GM18505 (cell line): ENCODE measurements at regions not wholly inside any gene's neighbourhood (a gene's known extent, or its start where the extent isn't known, plus 50 kb on each side); places are given as distances from the start of the nearest gene placed in this dataset.

Experiments
- ATAC-seq: cut with Tn5 transposase; IDR thresholded peaks from one replicate; pipeline ENCODE4 v1.9.1; 2021; ENCODE audit not compliant: unreplicated experiment
- POLR2A ChIP-seq: IDR thresholded peaks from 4 replicates; pipeline ENCODE4 v1.6.1; 2011; ENCODE audit warnings: borderline replicate concordance; ENCODE audit not compliant: insufficient read depth, insufficient read length; ENCODE audit errors: extremely low read depth

DNA sequence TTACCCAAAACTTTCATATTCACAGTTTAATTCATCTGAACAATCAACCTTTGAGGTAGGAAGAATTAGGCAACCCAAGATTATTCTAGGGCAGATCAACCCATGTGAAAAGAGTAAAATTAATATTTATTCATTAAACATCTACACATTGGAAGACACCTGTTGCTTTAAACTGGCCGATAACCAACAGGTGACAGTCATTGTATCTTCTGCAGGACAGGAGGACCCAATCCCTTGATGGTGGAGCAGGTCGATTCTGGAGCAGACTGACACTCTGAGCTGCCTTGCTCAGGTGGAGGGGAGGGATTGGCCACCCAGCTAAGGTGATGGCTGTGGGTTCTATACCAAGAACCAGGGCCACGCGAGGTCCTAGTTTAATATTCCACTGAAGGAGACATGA, 230.3 kb downstream of the OSR1 start:
- ATAC-seq = no peak
- no peak for TF ChIP-seq POLR2A

DNA sequence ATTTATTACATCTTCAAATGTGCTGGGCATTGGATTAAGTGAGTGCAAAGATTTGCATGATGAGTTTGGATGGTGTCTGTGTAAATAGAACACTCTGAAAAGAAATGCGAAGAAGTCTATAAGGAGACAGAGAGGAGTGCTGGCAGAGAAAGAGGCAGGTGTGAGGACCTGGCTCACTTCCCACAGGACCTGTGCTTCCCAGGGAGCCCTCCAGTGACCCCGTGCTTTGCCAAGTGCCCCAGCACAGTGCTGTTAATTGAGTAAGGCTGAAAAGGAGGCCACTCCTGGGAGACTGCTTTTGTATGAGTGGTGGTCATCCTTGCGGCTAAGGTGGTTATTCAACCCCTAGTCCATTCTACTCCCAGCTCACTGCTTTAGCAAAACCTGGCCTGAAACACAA, 230.8 kb downstream of the OSR1 start:
- no peak for ATAC-seq
- no peak for TF ChIP-seq POLR2A

DNA sequence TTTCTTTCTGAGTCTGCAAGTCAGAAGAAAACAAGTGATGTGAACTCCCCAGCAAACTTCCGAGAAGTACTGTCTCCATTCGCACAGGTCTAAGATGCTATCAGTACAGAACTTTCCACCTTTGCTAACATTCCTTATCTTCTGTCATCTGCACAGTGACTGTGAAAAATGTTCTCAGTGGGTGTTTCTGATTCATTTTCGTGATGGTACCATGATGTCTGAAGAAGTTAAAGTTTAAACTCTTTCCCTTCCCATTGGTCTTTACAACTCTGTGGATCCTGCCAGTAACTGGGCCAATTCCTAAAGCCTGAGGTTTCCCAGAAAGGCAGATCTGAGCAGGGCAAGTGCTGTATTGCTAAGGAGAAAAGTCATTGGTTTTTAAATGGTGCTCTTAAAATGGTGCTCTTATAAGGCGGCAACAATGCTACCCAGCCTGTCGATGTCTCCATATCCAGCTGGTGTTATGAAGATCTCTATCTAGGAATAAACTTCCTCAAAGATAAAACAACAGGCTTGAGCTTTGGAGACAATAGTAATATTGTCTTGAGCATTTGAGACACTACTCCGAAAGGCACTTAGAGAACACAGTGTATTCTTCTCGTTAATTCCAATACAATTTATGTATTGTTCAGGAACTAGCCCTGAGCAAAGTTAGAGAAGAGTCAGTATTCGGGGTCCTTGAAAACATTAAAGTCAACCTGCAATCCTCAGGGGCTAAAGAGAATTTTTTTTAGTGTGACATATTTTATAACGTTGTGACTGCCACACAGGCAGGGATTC, 232.3 kb downstream of the OSR1 start:
- TF ChIP-seq POLR2A = no peak
- ATAC-seq = no peak

DNA sequence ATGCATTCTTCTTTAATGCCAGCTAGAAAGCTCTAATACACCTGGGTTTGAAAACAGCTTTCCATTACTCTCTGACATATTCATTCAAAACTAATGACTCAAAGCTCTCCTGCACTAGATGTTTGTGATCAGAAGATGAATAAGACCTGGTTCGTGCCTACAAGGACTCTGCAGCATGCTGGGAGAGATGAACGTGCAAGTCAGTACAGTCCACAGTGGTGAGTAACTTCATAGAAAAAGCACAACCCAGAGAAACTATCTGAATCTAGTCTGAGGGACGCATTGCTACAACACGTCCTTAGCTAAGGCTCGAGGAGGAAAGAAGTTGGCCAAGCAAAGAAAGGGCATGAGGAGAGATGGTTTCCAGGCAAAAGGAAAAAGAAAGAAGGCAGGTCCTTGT, 234.3 kb downstream of the OSR1 start:
- ATAC-seq = no peak
- no peak for TF ChIP-seq POLR2A

DNA sequence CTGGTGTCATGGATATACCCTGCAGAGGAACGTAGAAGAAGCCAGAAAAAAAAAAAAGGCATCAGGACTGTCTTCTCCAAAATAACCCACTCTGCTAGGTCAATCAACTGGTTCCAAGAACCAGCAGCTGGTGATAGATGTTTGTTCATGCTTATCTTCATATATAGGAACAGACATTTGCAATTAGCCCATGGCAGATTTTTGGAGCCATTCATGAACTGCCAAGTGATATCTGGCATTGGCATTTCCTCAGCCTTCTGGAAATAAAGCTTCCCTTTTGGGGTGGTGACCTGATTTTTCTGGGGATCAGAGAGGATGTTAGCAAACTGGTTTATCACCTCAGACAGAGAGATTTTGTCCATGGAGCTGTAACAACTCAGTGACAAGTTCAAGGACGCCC, 234.9 kb downstream of the OSR1 start:
- no peak for TF ChIP-seq POLR2A
- no peak for ATAC-seq

DNA sequence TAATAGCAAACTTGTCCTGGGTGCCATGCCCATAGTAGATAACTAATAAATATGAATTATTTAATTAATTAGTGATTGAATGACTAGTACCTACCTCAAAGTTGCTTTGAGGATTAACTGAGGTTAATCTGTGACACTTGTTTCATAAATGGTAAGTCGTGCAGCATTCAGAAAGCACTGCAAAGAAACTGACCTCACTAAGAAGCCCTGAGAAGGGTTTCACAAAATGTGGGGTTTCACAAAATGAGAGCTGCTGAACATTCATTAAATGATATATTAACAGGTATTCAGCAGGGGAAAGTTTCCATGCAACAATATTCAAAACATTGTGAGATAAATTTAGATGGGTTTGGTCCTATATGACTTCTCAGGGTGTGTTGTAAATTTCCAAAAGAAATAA, 236.2 kb downstream of the OSR1 start:
- ATAC-seq = no peak
- TF ChIP-seq POLR2A = no peak

DNA sequence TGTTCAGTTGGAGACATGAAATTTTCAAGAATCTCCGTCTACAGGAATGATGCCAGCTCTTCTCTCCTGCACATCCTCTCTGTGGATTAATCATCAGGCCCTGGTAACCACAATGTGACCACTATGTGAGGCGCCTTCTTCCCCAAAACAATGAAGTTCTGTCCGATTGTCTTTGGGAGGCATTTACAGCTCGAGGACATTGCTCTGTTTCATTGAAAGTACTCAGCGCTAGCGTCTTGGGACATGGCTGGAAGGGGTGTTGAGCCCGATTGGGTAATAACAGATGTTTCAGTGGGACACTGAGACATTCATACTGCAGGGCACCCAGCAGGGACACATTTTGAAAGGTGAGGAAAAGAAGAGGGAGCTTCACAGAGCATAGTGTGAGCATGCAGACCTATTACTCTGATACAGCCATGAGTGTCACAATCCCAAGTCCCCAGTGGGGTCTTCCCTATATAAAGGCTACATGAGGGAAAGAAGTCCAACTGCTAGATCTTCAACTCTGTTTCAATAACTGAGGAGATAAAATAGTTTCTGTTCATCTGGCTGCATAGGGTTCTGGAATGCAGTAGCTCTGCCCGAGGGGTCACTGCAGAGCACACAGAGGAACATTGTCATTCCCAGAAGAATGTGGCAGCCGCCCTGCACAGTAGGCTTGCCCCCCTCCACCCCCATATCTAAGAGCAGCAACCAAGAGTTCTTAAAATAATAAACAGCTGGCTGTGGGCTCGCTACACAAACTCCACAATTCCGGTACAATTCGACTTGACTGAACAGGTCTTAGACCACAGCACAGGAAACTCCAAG, 237.3 kb downstream of the OSR1 start:
- no peak for ATAC-seq
- no peak for TF ChIP-seq POLR2A

DNA sequence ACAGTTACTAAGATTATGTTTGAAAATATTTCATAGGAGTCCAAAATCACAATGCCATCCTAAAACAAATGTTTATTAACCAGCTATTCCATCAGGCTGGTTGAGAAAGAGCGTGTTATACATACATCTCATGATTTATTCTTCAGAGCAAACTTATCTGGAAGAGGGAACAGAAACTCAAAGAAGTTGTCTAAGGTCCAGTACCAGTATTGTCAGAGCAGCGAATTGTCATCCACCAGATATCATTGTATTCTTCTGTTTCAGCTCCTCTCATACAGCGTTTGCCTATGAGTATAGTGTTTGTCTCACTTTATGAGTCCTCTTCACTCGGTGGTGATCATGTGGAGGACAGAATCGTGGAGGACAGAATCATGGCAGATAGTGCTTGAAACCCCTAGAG, 238.2 kb downstream of the OSR1 start:
- TF ChIP-seq POLR2A = no peak
- ATAC-seq = no peak

DNA sequence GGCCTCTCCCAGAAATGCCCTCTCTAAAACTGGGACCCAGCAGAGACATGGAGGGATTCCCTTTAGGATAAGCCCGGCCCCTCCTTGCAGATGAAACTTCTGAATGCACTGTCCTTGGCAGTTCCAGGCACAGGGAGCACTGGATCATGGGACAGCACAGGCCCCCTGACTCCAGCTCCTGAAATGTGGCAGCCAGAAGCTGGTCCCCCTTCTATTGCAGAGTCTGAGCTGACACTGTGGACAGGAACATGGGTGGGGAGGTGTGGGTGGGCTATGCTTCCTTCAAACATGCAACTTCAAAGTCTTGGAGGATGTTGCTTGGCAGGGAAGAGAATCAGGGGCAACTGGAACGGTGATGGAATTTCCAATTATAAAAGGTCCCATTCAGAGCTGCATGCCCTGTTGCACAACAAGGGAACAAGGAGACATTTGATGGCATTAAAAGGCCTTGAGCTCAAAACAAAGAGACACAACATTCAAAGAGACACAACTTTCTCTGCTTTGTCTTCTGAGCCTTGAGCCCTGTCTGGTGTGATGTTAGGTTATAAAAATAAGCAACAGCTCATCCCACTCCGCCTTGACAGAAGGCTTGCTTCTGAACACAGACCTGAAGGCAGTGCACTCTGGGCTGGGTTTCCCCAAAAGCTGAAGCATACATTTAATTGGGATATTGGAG, 239.0 kb downstream of the OSR1 start:
- TF ChIP-seq POLR2A = no peak
- no peak for ATAC-seq

DNA sequence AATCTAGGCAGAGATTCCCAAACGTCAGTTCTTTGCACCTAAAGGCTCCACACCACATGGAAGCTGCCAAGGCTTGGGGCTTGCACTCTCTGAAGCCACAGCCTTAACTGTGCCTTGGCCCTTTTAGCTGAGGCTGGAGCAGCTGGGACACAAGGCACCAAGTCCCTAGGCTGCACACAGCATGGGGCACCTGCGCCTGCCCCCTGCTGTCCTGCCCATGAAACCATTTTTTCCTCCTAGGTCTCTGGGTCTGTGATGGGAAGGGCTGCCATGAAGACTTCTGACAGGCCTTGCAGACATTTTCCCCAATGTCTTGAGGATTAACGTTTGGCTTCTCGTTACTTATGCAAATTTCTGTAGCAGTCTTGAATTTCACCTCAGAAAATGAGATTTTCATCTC, 241.5 kb downstream of the OSR1 start:
- TF ChIP-seq POLR2A = no peak
- ATAC-seq = no peak

DNA sequence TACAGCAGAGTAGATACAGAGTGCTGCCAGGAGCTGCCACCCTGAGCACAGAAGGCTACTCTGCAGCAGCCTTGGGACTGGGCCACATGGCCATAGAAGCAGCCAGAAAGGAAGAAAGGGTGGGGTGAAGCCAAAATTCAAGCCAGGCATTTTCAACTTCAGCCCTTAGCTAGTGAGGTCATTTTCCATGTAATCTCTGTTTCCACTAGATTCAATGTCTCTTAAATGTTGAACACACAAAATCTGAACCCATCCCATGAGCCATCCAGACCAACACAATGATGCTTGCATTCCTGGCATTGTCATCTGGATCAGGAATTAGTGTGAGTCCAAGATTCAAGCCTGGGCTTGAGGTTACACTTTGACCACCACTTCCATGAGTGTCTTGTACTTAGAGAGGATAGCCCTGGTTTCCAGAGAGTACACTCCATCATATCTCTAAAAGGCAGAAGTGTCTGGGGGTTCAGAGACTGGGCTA, 243.6 kb downstream of the OSR1 start:
- no peak for ATAC-seq
- TF ChIP-seq POLR2A = no peak

DNA sequence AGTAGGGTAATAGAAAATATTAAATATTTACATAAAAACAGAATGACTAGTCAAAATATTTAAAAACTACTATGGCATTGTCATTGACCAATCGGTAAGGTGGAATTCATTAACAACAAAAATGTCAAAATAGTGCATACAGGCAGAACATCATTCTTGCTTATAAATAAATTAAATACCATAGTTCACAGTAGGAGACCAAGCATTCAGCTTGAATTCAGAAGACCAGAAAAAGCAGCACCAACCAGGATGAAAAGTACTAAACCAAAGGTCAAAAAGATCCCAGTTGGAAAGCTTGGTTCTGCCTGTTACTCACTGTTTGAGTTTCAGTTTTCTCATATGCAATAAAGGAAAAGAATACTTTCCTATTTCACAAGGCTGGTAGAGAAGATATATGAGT, 244.3 kb downstream of the OSR1 start:
- ATAC-seq = no peak
- TF ChIP-seq POLR2A = no peak

DNA sequence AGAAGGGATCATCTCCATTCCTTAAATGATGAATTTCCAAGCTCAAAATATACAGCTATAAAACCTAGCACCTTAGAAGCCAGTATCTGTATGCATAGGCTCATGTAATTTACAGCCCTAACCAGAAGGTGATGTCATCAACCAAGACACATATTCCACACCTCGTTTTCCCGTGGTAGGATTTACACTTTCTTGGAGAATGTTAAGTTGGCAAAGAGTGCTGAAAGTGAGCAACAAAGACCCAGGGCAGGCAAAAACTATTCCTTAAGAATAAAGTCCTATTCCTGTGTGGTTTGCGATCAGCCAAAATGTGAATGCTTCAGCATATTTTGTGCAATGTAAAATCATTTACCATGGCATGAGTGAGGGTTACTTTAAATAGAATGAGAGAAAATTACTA, 247.1 kb downstream of the OSR1 start:
- no peak for TF ChIP-seq POLR2A
- no peak for ATAC-seq

DNA sequence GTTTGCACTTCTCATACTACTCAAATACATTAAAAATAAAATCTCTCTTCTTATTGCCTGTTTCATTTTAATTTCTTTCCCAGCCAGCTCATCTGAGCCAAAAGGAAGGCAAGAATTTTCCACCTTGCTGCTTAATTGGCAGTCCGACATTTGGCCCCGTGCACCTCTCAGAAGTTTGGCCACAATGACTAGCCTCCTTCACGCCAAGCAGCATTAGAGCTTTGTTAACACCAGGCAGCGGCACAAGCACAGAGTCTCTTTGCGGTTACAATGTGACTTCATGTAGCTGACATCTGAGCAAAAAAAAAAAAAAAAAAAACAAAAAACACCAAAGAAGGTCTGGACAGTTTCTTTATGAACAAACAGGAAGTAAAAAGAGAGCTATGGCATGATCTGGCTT, 248.9 kb downstream of the OSR1 start:
- no peak for TF ChIP-seq POLR2A
- ATAC-seq = no peak

DNA sequence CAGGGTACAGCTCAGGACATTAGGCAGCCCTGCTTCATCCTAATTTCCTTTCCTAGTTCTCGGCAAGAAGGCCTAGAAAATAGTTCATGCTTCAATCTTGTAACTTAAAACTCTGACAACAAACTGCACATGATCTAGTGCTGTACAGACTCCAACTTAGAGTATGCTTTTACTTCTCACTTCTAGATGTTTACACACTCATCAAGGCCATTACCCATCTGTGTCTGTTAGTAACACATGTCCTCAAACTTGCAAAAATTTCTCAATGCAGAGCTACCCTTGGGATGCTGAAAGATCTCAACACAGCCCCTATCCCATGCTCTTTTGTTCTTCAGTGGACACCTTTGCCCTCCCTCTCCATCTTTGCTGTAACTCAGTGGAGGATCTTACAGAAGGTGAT, 252.0 kb downstream of the OSR1 start:
- TF ChIP-seq POLR2A = no peak
- ATAC-seq = no peak

DNA sequence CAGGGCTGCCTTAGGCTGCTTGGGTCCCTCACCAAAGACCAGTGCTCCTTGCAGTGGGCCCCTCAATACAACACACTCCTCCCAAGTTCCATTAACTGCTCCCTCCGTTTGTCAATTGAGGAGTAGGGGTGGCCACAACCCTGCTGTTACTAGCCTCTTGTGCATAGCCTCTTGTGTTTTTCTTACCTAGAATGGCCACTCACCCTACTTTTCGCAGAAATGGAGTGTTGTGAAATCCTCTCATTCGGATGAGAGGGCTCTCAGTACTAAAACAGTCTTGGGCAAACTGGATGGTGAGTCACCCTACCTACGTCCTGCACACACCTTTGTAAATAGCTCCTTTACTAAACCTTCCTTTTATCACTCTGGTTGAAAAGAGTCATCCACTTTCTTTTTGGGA, 253.9 kb downstream of the OSR1 start:
- no peak for ATAC-seq
- no peak for TF ChIP-seq POLR2A
